Activated B cell treated with CpG ODN at 0.5 μM for 24 hours (primary cell): ENCODE measurements at regions not wholly inside any gene's neighbourhood (a gene's known extent, or its start where the extent isn't known, plus 50 kb on each side); places are given as distances from the start of the nearest gene placed in this dataset.
"Not testable (repeated sequence)": the region's sequence is repeated elsewhere in the genome, so short reads cannot be mapped to it uniquely, and the experiment has no call there.

Source experiments
- ATAC-seq: fragments of 200-7000 bp; cut with Tn5 transposase; one replicate; pipeline ENCODE4 v1.10.0; 2021; ENCODE audit warnings: low read depth, mild to moderate bottlenecking, moderate library complexity
- CTCF ChIA-PET: fragments of 350-600 bp; sonication (Branson Sonifier 250); formaldehyde crosslinking; loops from one replicate; lab custom pipeline; 2021; ENCODE audit warnings: antibody characterized with exemption; lab: Charles Lee
- POLR2A ChIA-PET: fragments of 350-600 bp; sonication (Branson Sonifier 250); formaldehyde crosslinking; loops from one replicate; lab custom pipeline; 2021; ENCODE audit warnings: antibody characterized with exemption; lab: Charles Lee
- DNase-seq: peaks from one replicate; pipeline ENCODE4 v3.0.0; 2022
- H3K27ac Mint-ChIP-seq: one replicate; pipeline ENCODE4 v1.8.0; 2020; ENCODE audit warnings: mixed read lengths
- H3K27me3 Mint-ChIP-seq: one replicate; pipeline ENCODE4 v1.8.0; 2021; ENCODE audit warnings: mixed read lengths
- H3K36me3 Mint-ChIP-seq: one replicate; pipeline ENCODE4 v1.8.0; 2021; ENCODE audit warnings: low read depth, mixed read lengths
- H3K4me1 Mint-ChIP-seq: one replicate; pipeline ENCODE4 v1.8.0; 2021; ENCODE audit warnings: mixed read lengths
- H3K4me3 Mint-ChIP-seq: one replicate; pipeline ENCODE4 v1.8.0; 2020; ENCODE audit warnings: mild to moderate bottlenecking, mixed read lengths
- H3K9me3 Mint-ChIP-seq: one replicate; pipeline ENCODE4 v1.8.0; 2020; ENCODE audit warnings: mixed read lengths
- CTCF ChIP-seq: fragments of 200-600 bp; IDR thresholded peaks from one replicate; pipeline ENCODE4 v1.8.0; 2022; ENCODE audit warnings: antibody characterized with exemption, mild to moderate bottlenecking
- intact Hi-C: fragments of 100-400 bp; cut with micrococcal nuclease; formaldehyde crosslinking; loops from one replicate; pipeline ENCODE4 v1.15.1; 2024

DNA sequence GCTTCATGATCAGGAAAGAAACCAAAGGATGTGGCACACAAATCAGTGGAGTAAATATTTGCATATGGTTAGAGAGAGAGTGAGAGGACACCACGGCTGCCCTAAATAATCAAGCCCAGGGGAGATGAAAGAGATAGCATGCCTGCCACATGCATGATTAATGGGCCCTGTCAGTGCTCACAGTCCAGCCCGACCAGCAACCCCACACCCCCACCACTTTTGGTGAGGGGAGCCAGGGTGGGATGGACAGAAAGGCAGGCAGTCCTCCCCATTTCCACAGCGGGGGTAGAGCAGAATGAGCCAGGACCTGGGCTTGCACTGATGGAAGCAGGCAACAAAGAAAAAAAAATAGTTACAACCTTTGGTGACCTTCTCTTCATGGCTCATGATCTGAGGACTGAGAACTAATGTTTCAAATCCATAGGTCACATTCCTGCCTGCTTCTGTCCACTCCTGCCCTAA is 545.0 kb downstream of the ETS1 start:
- no peak overlapping the region for H3K27ac Mint-ChIP-seq
- no peak for TF ChIP-seq CTCF
- DNase-seq (no peak), ATAC-seq (no peak)
- peaks cover 12% of the 10 kb centered on the region for H3K4me1 Mint-ChIP-seq
- CTCF ChIA-PET, result no interaction called here
- H3K36me3 Mint-ChIP-seq, result no peaks in the 10 kb centered on the region
- intact Hi-C loops, result no loop called here
- no peak overlapping the region for H3K4me3 Mint-ChIP-seq
- peaks cover 3% of the 10 kb centered on the region for H3K9me3 Mint-ChIP-seq
- POLR2A ChIA-PET, result no interaction called here
- H3K27me3 Mint-ChIP-seq, result peaks cover 32% of the 10 kb centered on the region

DNA sequence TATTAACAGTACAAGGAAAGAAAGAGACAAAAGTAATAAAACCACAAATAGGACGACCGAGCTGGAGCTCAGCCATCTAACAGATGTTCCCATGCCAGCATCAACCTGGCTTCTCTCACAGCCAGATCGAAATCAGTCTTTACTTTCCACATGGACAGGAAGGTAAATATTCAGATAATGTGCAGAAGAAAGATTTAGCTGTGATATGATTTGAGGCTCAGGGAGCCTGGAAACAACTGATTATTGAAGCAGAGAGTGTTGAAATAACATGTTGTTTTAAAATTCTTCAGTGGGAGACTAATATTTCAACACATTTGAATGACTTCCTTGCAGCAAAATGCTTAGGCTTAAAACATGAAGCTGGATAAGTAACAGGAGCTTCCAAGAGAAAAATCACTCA is 546.8 kb downstream of the ETS1 start:
- Mint-ChIP-seq H3K36me3 (no peaks in the 10 kb centered on the region), H3K27me3 (peaks cover 26% of the 10 kb centered on the region), H3K27ac (no peak overlapping the region), H3K9me3 (peaks cover 3% of the 10 kb centered on the region), H3K4me3 (no peak overlapping the region), H3K4me1 (peaks cover 12% of the 10 kb centered on the region)
- intact Hi-C loops, result no loop called here
- POLR2A ChIA-PET, result no interaction called here
- ATAC-seq (no peak), DNase-seq (no peak)
- TF ChIP-seq CTCF, result no peak
- CTCF ChIA-PET, result interaction anchor here (2.7 kb wide), 1 partner anchor 117 kb away, joined by 9 read pairs; no protein-coding TSS in a partner anchor

DNA sequence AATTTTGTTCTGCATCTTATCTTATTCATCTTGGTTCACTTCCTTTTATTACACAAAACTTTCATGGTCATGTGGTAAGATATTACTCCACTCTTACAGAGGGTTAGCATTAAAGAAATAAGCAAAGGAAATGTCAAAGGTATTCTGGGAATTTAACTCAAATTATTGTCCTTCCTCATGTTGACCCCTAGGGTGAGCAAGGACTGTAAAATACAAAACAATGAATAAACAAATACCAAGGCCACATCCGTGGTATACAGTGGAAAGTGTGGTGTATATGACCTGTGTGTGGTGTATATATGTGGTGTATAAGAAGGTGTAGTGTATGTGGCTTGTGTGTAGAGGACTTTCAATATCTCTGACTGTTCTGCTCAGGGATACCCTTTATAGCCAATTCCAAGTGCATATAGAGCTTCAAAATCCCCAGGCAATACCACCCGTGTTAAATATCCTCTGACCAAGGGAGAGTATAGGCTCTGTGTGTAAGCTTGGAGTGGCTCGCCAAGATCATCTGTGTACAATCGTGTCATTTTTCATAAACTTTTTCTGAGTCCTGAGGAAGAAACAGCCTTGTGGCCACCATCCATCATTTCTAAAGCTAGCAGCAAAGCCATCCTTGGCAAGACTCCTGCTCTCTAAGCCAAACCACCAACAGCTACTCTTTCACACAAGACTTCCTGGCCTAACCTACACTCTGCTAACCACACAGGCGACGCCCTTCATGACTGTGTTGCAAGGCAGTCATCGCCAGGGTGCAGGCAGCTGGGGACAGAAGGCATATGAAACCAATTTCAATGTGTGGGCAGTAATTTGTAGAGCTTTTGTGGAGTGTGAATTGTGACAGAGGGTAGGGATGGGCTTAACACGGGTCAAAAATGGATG is 548.0 kb downstream of the ETS1 start:
- no peak for DNase-seq
- peak; percentile 75 for ATAC-seq
- Mint-ChIP-seq H3K4me3 (no peak overlapping the region), H3K36me3 (no peaks in the 10 kb centered on the region), H3K9me3 (peaks cover 3% of the 10 kb centered on the region), H3K27ac (no peak overlapping the region), H3K4me1 (peaks cover 12% of the 10 kb centered on the region), H3K27me3 (peaks cover 20% of the 10 kb centered on the region)
- TF ChIP-seq CTCF, result no peak
- intact Hi-C loops, result no loop called here
- ChIA-PET POLR2A (interaction anchor here (0.7 kb wide), 1 partner anchor 829 kb away, joined by 4 read pairs; no protein-coding TSS in a partner anchor), CTCF (interaction anchor here (2.7 kb wide), 1 partner anchor 118 kb away, joined by 9 read pairs; no protein-coding TSS in a partner anchor)

GRCh38 chr11:128036556-128037093 is 550.7 kb downstream of the ETS1 start:
- H3K27me3 Mint-ChIP-seq, result peaks cover 16% of the 10 kb centered on the region
- intact Hi-C loops, result no loop called here
- no peak overlapping the region for H3K27ac Mint-ChIP-seq
- H3K36me3 Mint-ChIP-seq, result no peaks in the 10 kb centered on the region
- DNase-seq (no peak), ATAC-seq (no peak)
- no peak for TF ChIP-seq CTCF
- ChIA-PET CTCF (interaction anchor here (0.8 to 1.3 kb wide), 2 partner anchors 10 to 121 kb away, joined by 4 to 6 read pairs; no protein-coding TSS in a partner anchor), POLR2A (no interaction called here)
- no peaks in the 10 kb centered on the region for H3K9me3 Mint-ChIP-seq
- H3K4me1 Mint-ChIP-seq, result peaks cover 11% of the 10 kb centered on the region
- no peak overlapping the region for H3K4me3 Mint-ChIP-seq

DNA sequence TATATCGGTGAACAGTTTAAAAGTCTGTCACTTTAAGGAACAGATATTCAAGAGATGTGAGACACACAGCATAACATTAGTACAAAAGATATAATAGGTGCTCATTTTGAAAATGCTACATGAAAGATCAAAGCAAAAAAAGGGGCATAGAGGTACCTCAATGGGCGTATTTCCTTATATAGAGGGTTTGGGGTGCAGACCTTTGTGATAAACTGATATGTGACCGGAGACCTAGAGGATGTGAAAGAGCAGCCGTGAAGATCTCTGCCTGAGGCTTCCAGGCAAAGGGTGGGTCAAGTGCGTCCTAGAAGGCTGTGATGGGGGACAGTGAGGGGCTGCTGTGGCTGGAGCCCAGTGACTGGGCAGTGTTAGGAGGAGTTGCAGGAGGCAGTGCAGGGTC is 551.4 kb downstream of the ETS1 start:
- Mint-ChIP-seq H3K4me1 (peaks cover 11% of the 10 kb centered on the region), H3K9me3 (no peaks in the 10 kb centered on the region), H3K4me3 (no peak overlapping the region), H3K27me3 (peaks cover 18% of the 10 kb centered on the region), H3K27ac (no peak overlapping the region), H3K36me3 (no peaks in the 10 kb centered on the region)
- ChIA-PET CTCF (no interaction called here), POLR2A (no interaction called here)
- TF ChIP-seq CTCF, result no peak
- intact Hi-C loops, result no loop called here
- no peak for DNase-seq
- no peak for ATAC-seq

- H3K27me3 Mint-ChIP-seq, result peaks cover 29% of the 10 kb centered on the region
- H3K27ac Mint-ChIP-seq, POLR2A ChIA-PET, H3K36me3 Mint-ChIP-seq, H3K4me3 Mint-ChIP-seq, H3K4me1 Mint-ChIP-seq, DNase-seq, H3K9me3 Mint-ChIP-seq: not testable (repeated sequence)
- ATAC-seq, result peak; percentile 79
- CTCF ChIA-PET, result interaction anchor here (0.9 to 1.6 kb wide), 3 partner anchors 126 to 924 kb away, joined by 3 to 12 read pairs (median 8); no protein-coding TSS in a partner anchor
- intact Hi-C loops, result loop anchor here (1.0 to 5.0 kb wide), 10 partner anchors 127 to 1720 kb away; no protein-coding TSS in a partner anchor
Measured at GRCh38 chr11:128031538-128032134, 555.7 kb downstream of the ETS1 start.
